SK-N-SH (cell line): ENCODE measurements at regions not wholly inside any gene's neighbourhood (a gene's known extent, or its start where the extent isn't known, plus 50 kb on each side); places are given as distances from the start of the nearest gene placed in this dataset.

Source experiments
- CTCF ChIA-PET: fragments of 300-600, 350-600 bp; formaldehyde crosslinking; extraction: SDS; loops from one replicate; lab custom pipeline; 2021; lab: Yijun Ruan, JAX
- POLR2A ChIA-PET: fragments of 350-600 bp; sonication (Branson Sonifier 250); formaldehyde crosslinking; extraction: SDS; loops from one replicate; lab custom pipeline; 2020; ENCODE audit warnings: antibody characterized with exemption, inconsistent platforms; lab: Yijun Ruan, JAX
- DNase-seq: peaks from one replicate; pipeline ENCODE4 v3.0.0; 2012
- H2AFZ ChIP-seq: fragments of 200-600 bp; sonication (generic); 2 replicates; pipeline ENCODE4 v1.8.1; 2016; ENCODE audit warnings: antibody characterized with exemption, mild to moderate bottlenecking, low read depth
- H3F3A ChIP-seq: fragments of 200-600 bp; sonication (generic); replicated peaks from 2 replicates; pipeline ENCODE3; 2016; ENCODE audit warnings: antibody characterized with exemption, mild to moderate bottlenecking; ENCODE audit not compliant: insufficient read depth
- H3K27ac ChIP-seq, 2 experiments: fragments of 200-500 bp in 1 of 2; fragments of 200-600 bp in 1 of 2; sonication (Bioruptor generic) in 1 of 2; sonication (generic), shearing (Covaris generic) in 1 of 2; 2 replicates each; pipeline versions ENCODE4 v1.5.1 to v1.6.1; 2014 to 2016; ENCODE audit warnings: low read depth in 2 of 2, inconsistent platforms in 1 of 2, low read length in 1 of 2, mild to moderate bottlenecking in 1 of 2, mixed read lengths in 1 of 2
- H3K27me3 ChIP-seq: fragments of 200-600 bp; sonication (generic), shearing (Covaris generic); 2 replicates; pipeline ENCODE4 v1.6.1; 2016; ENCODE audit warnings: mixed run types; ENCODE audit not compliant: insufficient read depth
- H3K36me3 ChIP-seq, 2 experiments: fragments of 200-500 bp in 1 of 2; fragments of 200-600 bp in 1 of 2; sonication (Bioruptor generic) in 1 of 2; sonication (generic) in 1 of 2; replicated peaks in 1 of 2; 2 replicates each; pipeline versions ENCODE3 to v1.5.1; 2014 to 2016; ENCODE audit warnings: low read length in 1 of 2, mild to moderate bottlenecking in 1 of 2; ENCODE audit not compliant: insufficient read depth in 2 of 2, control insufficient read depth in 1 of 2
- H3K4me1 ChIP-seq, 2 experiments: fragments of 200-500 bp in 1 of 2; fragments of 200-600 bp in 1 of 2; sonication (Bioruptor generic) in 1 of 2; sonication (generic), shearing (Covaris generic) in 1 of 2; 2 replicates each; pipeline versions ENCODE4 v1.5.1 to v1.6.1; 2014 to 2016; ENCODE audit warnings: low read depth in 1 of 2, low read length in 1 of 2, mixed run types in 1 of 2; ENCODE audit not compliant: insufficient read depth in 2 of 2, control insufficient read depth in 1 of 2
- H3K4me2 ChIP-seq: fragments of 200-600 bp; sonication (generic), shearing (Covaris generic); 2 replicates; pipeline ENCODE4 v1.6.1; 2017; ENCODE audit warnings: mixed run types
- H3K4me3 ChIP-seq, 2 experiments: fragments of 200-500 bp in 1 of 2; fragments of 200-600 bp in 1 of 2; sonication (Bioruptor generic) in 1 of 2; sonication (generic), shearing (Covaris generic) in 1 of 2; 2 replicates each; pipeline versions ENCODE4 v1.5.1 to v1.8.1; 2014 to 2016; ENCODE audit warnings: low read depth in 2 of 2, inconsistent platforms in 1 of 2, low read length in 1 of 2, mild to moderate bottlenecking in 1 of 2, mixed read lengths in 1 of 2, moderate library complexity in 1 of 2
- H3K79me2 ChIP-seq: fragments of 200-600 bp; sonication (generic); 2 replicates; pipeline ENCODE4 v1.8.1; 2017; ENCODE audit warnings: mild to moderate bottlenecking; ENCODE audit not compliant: insufficient read depth
- H3K9ac ChIP-seq: fragments of 200-600 bp; sonication (generic); 2 replicates; pipeline ENCODE4 v1.6.1; 2017; ENCODE audit warnings: mixed run types
- H3K9me2 ChIP-seq: fragments of 200-600 bp; sonication (generic); 2 replicates; pipeline ENCODE4 v1.6.1; 2017; ENCODE audit warnings: mixed run types
- H3K9me3 ChIP-seq: fragments of 200-600 bp; sonication (generic); 2 replicates; pipeline ENCODE4 v1.6.1; 2017; ENCODE audit warnings: mixed run types, mild to moderate bottlenecking, moderate library complexity
- H4K20me1 ChIP-seq: fragments of 200-600 bp; sonication (generic); 2 replicates; pipeline ENCODE4 v1.6.1; 2017; ENCODE audit warnings: mild to moderate bottlenecking, mixed run types; ENCODE audit not compliant: insufficient read depth
- CTCF ChIP-seq: fragments of 200-600 bp; sonication (generic); IDR thresholded peaks from 2 replicates; pipeline ENCODE4 v1.6.1; 2017; ENCODE audit warnings: antibody characterized with exemption, mild to moderate bottlenecking, moderate library complexity
- FOSL2 ChIP-seq: IDR thresholded peaks from 2 replicates; pipeline ENCODE4 v1.4.0; 2012; ENCODE audit warnings: low read depth, mild to moderate bottlenecking, moderate library complexity, borderline replicate concordance
- GATA2 ChIP-seq: sonication (generic); formaldehyde crosslinking; IDR thresholded peaks from 2 replicates; pipeline ENCODE4 v1.5.0; 2020; ENCODE audit warnings: mild to moderate bottlenecking, missing genetic modification reagents
- JUND ChIP-seq: IDR thresholded peaks from 2 replicates; pipeline ENCODE4 v1.4.0; 2012
- MEF2A ChIP-seq: IDR thresholded peaks from 2 replicates; pipeline ENCODE4 v1.4.0; 2012; ENCODE audit warnings: low read depth, borderline replicate concordance
- NRF1 ChIP-seq: IDR thresholded peaks from 2 replicates; pipeline ENCODE4 v1.6.1; 2012; ENCODE audit warnings: low read depth, mild to moderate bottlenecking, low read length
- PBX3 ChIP-seq: IDR thresholded peaks from 2 replicates; pipeline ENCODE4; 2012
- RCOR1 ChIP-seq: fragments of 150-350 bp; IDR thresholded peaks from 2 replicates; pipeline ENCODE4 v1.6.1; 2017; ENCODE audit warnings: antibody characterized with exemption, low read length
- RFX5 ChIP-seq: IDR thresholded peaks from 2 replicates; pipeline ENCODE4 v1.6.1; 2012; ENCODE audit warnings: mild to moderate bottlenecking, improper control_type of control experiment, low read length
- SMC3 ChIP-seq: IDR thresholded peaks from 2 replicates; pipeline ENCODE4 v1.6.1; 2012; ENCODE audit warnings: low read depth, low read length, improper control_type of control experiment
- TAF1 ChIP-seq: IDR thresholded peaks from 2 replicates; pipeline ENCODE4 v1.6.1; 2012; ENCODE audit warnings: low read depth, mild to moderate bottlenecking, low read length, moderate library complexity, borderline replicate concordance
- TEAD4 ChIP-seq: IDR thresholded peaks from 2 replicates; pipeline ENCODE4 v1.4.0; 2012; ENCODE audit warnings: mild to moderate bottlenecking, borderline replicate concordance; ENCODE audit not compliant: insufficient read depth
- WGBS: methylation state at CpG from one replicate; pipeline ENCODE4 v1.1.6; 2017; ENCODE audit warnings: low lambda C conversion rate; 5-methylcytosine and 5-hydroxymethylcytosine counted together
- TF ChIP-seq, protein P1 (sequence below): IDR thresholded peaks from 2 replicates; pipeline ENCODE4 v1.4.0; 2012; ENCODE audit warnings: low read depth, borderline replicate concordance

- no peaks in the 10 kb centered on the region for H3K9me3 ChIP-seq
- H3K9me2 ChIP-seq: no peaks in the 10 kb centered on the region
- no peaks in the 10 kb centered on the region for H4K20me1 ChIP-seq
- no peak overlapping the region for H2AFZ ChIP-seq
- no peak overlapping the region for H3K4me3 ChIP-seq
- DNase-seq: no peak
- no peak for TF ChIP-seq PBX3
- TF ChIP-seq NRF1: no peak
- TF ChIP-seq JUND: no peak
- no peak for TF ChIP-seq MEF2A
- TF ChIP-seq TEAD4: no peak
- TF ChIP-seq, protein P1, sequence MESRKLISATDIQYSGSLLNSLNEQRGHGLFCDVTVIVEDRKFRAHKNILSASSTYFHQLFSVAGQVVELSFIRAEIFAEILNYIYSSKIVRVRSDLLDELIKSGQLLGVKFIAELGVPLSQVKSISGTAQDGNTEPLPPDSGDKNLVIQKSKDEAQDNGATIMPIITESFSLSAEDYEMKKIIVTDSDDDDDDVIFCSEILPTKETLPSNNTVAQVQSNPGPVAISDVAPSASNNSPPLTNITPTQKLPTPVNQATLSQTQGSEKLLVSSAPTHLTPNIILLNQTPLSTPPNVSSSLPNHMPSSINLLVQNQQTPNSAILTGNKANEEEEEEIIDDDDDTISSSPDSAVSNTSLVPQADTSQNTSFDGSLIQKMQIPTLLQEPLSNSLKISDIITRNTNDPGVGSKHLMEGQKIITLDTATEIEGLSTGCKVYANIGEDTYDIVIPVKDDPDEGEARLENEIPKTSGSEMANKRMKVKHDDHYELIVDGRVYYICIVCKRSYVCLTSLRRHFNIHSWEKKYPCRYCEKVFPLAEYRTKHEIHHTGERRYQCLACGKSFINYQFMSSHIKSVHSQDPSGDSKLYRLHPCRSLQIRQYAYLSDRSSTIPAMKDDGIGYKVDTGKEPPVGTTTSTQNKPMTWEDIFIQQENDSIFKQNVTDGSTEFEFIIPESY: no peak
- TF ChIP-seq, all 33 proteins: peak for 0
- Histone ChIP-seq H3K4me1 (no peaks in the 10 kb centered on the region), H3K4me2 (no peak overlapping the region), H3K27ac (no peak overlapping the region), H3F3A (no peaks in the 10 kb centered on the region), H3K36me3 (no peaks in the 10 kb centered on the region), H3K27me3 (no peaks in the 10 kb centered on the region), H3K9ac (no peak overlapping the region), H3K79me2 (no peaks in the 10 kb centered on the region)
- ChIA-PET POLR2A (no interaction called here), CTCF (no interaction called here)
- 84% methylated on average over 14 of the region's 16 CpGs for WGBS
Measured at GRCh38 chr13:24107955-24108614, 52.4 kb upstream of the SPATA13 start.

DNA sequence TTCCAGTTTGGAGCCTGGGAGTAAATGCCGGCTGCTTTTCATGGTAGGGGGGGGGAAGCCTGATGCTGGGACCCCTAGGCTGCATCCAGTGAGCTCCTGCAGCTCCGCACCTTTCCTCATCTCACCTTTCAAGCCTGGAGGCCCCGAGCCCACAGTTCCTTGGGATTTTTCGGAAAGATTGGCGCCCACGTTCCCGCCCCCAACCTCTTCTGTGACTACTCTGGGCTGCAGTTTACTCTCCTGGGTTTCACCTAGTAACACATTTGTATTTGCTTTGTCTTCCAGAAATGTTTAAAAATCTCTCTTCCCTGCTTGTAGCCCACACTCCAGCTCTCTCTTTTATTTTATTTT is 51.9 kb upstream of the SPATA13 start:
- no peaks in the 10 kb centered on the region for H3K79me2 ChIP-seq
- no peaks in the 10 kb centered on the region for H3K27me3 ChIP-seq
- H3K9me3 ChIP-seq: no peaks in the 10 kb centered on the region
- WGBS: 93% methylated on average over 7 of the region's 7 CpGs
- ChIA-PET CTCF (no interaction called here), POLR2A (no interaction called here)
- no peaks in the 10 kb centered on the region for H3K9me2 ChIP-seq
- H3K4me2 ChIP-seq: no peak overlapping the region
- no peaks in the 10 kb centered on the region for H4K20me1 ChIP-seq
- H3K27ac ChIP-seq: no peak overlapping the region
- no peak overlapping the region for H3K9ac ChIP-seq
- H3F3A ChIP-seq: no peaks in the 10 kb centered on the region
- TF ChIP-seq JUND: no peak
- no peak for TF ChIP-seq TEAD4
- H2AFZ ChIP-seq: no peak overlapping the region
- H3K4me3 ChIP-seq: no peak overlapping the region
- H3K4me1 ChIP-seq: no peaks in the 10 kb centered on the region
- no peak for DNase-seq
- no peaks in the 10 kb centered on the region for H3K36me3 ChIP-seq

DNA sequence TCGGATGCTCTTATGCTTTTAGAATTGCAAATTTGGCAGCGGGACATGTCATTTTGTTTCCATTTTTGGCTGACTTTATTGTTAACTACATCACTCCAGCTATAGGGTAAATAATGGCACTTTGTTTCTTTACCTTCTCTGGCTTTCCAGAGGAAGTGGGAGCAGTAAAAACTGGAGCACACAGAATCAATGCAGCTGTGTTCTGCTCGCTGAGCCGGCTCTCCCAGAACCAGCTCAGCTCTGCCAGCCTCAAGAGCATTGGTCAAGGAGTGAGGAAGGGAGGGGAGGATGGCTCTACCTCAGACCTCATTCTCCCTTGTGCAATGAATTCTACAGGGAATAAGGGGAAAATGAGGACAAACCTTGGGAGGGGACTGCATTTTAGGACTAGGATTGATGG is 50.5 kb upstream of the SPATA13 start:
- no peaks in the 10 kb centered on the region for H3K79me2 ChIP-seq
- no peak overlapping the region for H2AFZ ChIP-seq
- POLR2A ChIA-PET: no interaction called here
- no peaks in the 10 kb centered on the region for H3K9me3 ChIP-seq
- H3K36me3 ChIP-seq: no peaks in the 10 kb centered on the region
- H4K20me1 ChIP-seq: no peaks in the 10 kb centered on the region
- H3K9ac ChIP-seq: no peak overlapping the region
- no peak for DNase-seq
- CTCF ChIA-PET: no interaction called here
- H3K9me2 ChIP-seq: no peaks in the 10 kb centered on the region
- H3F3A ChIP-seq: no peaks in the 10 kb centered on the region
- no peaks in the 10 kb centered on the region for H3K27me3 ChIP-seq
- no peak overlapping the region for H3K4me3 ChIP-seq
- no peak overlapping the region for H3K27ac ChIP-seq
- H3K4me2 ChIP-seq: no peak overlapping the region
- no peaks in the 10 kb centered on the region for H3K4me1 ChIP-seq
- whole genome bisulfite sequencing: 73% methylated on average over 4 of the region's 4 CpGs
- TF ChIP-seq SMC3: no peak
- TF ChIP-seq, protein P1: no peak
- no peak for TF ChIP-seq CTCF
- TF ChIP-seq FOSL2: no peak
- TF ChIP-seq RCOR1: no peak
- no peak for TF ChIP-seq MEF2A
- no peak for TF ChIP-seq GATA2
- TF ChIP-seq TAF1: no peak
- TF ChIP-seq RFX5: no peak
